Right atrium auricular region (tissue), 2 donors: ENCODE measurements at regions not wholly inside any gene's neighbourhood (a gene's known extent, or its start where the extent isn't known, plus 50 kb on each side); places are given as distances from the start of the nearest gene placed in this dataset.
"Not testable (repeated sequence)": the region's sequence is repeated elsewhere in the genome, so short reads cannot be mapped to it uniquely, and the experiment has no call there.

Experiments
- DNase-seq: peaks from one replicate; pipeline ENCODE4 v3.0.0-alpha.2; 2019; ENCODE audit warnings: low spot score
- H3K27ac ChIP-seq, 2 donors: fragments of 200-600 bp; sonication (generic); 1 replicate in 1 of 2; 2 replicates in 1 of 2; pipeline ENCODE4 v1.5.1; 2016 to 2019
- H3K27me3 ChIP-seq, 2 donors: fragments of 200-600 bp; sonication (generic); one replicate each; pipeline versions ENCODE4 v1.5.1 to v1.6.0; 2017 to 2019
- H3K36me3 ChIP-seq: fragments of 200-600 bp; sonication (generic); one replicate; pipeline ENCODE4 v1.5.1; 2016
- H3K4me1 ChIP-seq, 2 donors: fragments of 200-600 bp; sonication (generic); one replicate each; pipeline versions ENCODE4 v1.5.1 to v1.6.0; 2017 to 2019
- H3K4me3 ChIP-seq, 2 donors: fragments of 200-600 bp; sonication (generic); 1 replicate in 1 of 2; 2 replicates in 1 of 2; pipeline ENCODE4 v1.5.1; 2017 to 2019; ENCODE audit warnings: mild to moderate bottlenecking in 1 of 2, moderate library complexity in 1 of 2
- H3K9me3 ChIP-seq, 2 donors: fragments of 200-600 bp; sonication (generic); one replicate each; pipeline ENCODE4 v1.5.1; 2019
- TF ChIP-seq, protein P1 (sequence below), 2 donors: fragments of 200-600 bp; sonication (generic); IDR thresholded peaks; one replicate each; pipeline ENCODE4 v1.5.1; 2019; ENCODE audit warnings: antibody characterized with exemption in 2 of 2

DNA sequence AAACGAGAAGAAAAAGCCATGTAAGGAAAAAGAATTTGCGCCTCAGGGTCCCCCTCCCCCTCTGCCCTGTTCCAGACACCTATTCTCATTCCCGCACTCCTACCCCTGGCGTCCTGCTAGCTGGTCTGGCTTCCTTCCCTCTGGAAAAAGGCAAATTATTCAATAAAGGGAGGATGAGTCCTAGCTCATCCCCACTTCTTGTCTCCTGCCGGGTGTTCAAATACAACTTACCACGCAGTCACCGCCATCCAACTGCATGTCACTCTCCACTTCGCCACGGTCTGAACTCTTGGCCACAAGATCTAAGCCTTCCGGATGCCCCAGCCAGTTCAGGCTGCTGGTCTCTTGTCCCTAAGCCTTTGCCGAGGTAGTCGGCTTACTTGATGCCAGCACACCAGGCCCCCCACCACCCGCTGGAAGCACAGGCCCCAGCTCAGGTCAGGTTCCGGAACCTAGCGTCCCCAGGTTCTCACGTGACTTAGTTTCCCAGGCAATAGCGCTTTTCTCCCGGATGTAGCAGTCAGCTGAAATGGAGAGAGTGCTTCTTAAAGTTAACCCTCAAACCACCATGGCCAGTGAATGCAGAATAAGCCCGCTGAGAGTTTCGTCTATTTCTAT is 209.6 kb upstream of the SPIN4 start:
- Histone ChIP-seq H3K9me3 (no peaks in the 10 kb centered on the region), H3K27me3 (no peaks in the 10 kb centered on the region), H3K4me3 (peak overlapping the region; percentile 56 to 61), H3K4me1 (no peaks in the 10 kb centered on the region), H3K36me3 (no peaks in the 10 kb centered on the region), H3K27ac (peak overlapping the region; percentile 77 to 78)
- TF ChIP-seq, protein P1, sequence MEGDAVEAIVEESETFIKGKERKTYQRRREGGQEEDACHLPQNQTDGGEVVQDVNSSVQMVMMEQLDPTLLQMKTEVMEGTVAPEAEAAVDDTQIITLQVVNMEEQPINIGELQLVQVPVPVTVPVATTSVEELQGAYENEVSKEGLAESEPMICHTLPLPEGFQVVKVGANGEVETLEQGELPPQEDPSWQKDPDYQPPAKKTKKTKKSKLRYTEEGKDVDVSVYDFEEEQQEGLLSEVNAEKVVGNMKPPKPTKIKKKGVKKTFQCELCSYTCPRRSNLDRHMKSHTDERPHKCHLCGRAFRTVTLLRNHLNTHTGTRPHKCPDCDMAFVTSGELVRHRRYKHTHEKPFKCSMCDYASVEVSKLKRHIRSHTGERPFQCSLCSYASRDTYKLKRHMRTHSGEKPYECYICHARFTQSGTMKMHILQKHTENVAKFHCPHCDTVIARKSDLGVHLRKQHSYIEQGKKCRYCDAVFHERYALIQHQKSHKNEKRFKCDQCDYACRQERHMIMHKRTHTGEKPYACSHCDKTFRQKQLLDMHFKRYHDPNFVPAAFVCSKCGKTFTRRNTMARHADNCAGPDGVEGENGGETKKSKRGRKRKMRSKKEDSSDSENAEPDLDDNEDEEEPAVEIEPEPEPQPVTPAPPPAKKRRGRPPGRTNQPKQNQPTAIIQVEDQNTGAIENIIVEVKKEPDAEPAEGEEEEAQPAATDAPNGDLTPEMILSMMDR (IDR thresholded peaks at IDR 0.05) = no peak
- peak; percentile 66 for DNase-seq

DNA sequence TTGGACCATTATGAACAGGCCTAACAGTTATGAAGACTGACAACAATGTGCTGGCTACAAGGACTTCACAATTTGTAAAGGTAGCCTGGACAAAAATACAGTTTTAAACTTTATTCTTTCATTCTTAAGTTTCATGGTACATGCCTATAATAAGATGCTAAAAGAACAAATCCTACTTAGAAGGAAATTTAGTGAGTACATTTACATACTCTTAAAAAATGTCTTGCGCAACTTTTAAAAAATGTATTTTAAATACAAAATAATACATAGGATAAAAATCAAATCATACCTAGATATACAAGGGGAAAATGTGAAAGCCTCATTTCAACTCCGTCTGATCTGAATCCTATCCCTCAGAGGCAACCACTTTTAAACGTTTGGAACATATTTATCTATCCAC is 200.7 kb upstream of the SPIN4 start:
- Histone ChIP-seq H3K36me3 (no peaks in the 10 kb centered on the region), H3K9me3 (peaks cover 0 to 21% of the 10 kb centered on the region in 2 donors)
- TF ChIP-seq, protein P1 (IDR thresholded peaks at IDR 0.05) = no peak

DNA sequence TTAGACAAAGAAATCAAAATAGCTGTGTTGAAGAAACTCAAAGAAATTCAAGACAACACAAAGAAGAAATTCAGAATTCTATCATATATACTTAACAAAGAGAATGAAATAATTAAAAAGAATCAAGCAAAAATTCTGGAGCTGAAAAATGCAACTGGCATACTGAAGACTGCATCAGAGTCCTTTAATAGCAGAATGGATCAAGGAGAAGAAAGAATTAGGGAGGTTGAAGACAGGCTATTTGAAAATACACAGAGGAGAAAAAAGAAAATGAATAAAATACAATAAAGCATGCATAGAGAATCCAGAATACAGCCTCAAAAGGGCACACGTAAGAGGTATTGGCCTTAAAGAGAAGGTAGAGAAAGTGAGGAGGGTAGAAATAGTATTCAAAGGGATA is 179.5 kb upstream of the SPIN4 start:
- Histone ChIP-seq H3K9me3 (peaks cover 0 to 7% of the 10 kb centered on the region in 2 donors), H3K36me3 (no peaks in the 10 kb centered on the region), H3K27ac (no peak overlapping the region), H3K4me1 (no peaks in the 10 kb centered on the region), H3K4me3 (no peak overlapping the region), H3K27me3 (no peaks in the 10 kb centered on the region)
- TF ChIP-seq, protein P1 (IDR thresholded peaks at IDR 0.05) = no peak
- DNase-seq = no peak

More for the DNA sequence above, 200.7 kb upstream of the SPIN4 start:
- Histone ChIP-seq H3K4me1 (no peaks in the 10 kb centered on the region), H3K4me3 (no peak overlapping the region), H3K27me3 (no peaks in the 10 kb centered on the region), H3K27ac (no peak overlapping the region)
- no peak for DNase-seq

DNA sequence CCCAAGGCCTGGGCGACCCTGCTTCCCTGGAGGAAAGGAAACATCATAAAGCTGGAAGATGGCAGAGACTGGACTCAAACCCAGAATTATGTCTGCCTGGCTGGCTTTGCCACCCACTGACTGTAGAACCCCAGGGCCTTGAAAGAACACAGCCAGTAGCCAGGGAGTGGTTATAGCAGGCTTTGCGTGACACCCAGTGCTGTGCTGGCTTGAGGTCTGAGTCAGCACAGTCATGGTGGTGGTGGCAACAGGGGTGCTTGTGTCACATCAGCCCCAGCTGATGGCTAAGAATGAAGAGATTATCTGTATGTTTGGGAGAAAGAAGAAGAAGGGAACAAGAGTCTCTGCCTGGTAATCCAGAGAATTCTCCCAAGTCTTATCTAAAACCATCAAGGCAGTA is 178.8 kb upstream of the SPIN4 start:
- no peak overlapping the region for H3K4me3 ChIP-seq
- DNase-seq = no peak
- no peaks in the 10 kb centered on the region for H3K36me3 ChIP-seq
- H3K27ac ChIP-seq = no peak overlapping the region
- no peaks in the 10 kb centered on the region for H3K27me3 ChIP-seq
- peaks cover 0 to 7% of the 10 kb centered on the region in 2 donors for H3K9me3 ChIP-seq
- no peaks in the 10 kb centered on the region for H3K4me1 ChIP-seq
- TF ChIP-seq, protein P1 (IDR thresholded peaks at IDR 0.05) = no peak

DNA sequence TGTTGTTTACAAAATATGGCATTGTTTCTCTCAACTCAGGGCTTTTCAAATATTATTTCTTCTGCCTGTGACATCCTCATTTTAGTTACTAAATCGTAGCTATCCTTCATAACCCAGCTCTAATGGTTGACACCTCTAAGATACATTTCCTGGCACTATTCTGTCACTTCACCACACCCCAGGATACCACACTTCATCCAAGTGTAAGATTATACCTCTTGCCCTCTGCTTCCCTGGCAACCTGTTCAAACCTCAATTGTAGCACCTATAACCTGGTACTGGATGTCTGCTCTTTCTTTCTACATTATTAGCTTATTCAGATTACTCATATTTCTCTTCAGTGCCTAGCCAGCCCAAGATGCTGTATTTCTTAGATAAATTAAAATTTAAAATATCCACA is 175.7 kb upstream of the SPIN4 start:
- TF ChIP-seq, protein P1 (IDR thresholded peaks at IDR 0.05) = no peak

DNA sequence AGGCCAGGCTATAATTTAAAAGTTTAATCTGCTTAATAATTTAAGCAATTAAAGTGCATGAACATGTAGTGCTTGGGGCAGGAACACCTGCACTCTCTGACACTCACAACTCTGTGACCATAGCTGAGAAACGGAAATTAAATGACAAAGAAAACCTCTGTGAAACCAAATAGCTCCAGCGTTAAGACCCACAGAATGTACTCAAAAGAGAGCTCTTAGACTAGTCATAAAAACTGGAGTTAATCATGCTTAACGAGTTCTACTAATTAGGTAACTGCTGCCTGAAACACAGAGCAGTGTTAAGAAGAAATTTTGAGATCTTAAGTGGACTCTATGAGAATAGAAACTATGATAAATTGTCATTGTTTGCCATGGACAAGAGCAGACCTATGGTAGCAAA is 174.4 kb upstream of the SPIN4 start:
- H3K4me3 ChIP-seq = no peak overlapping the region
- TF ChIP-seq, protein P1 (IDR thresholded peaks at IDR 0.05) = no peak
- H3K27ac ChIP-seq = no peak overlapping the region
- H3K9me3 ChIP-seq = peaks cover 0 to 1% of the 10 kb centered on the region in 2 donors
- H3K36me3 ChIP-seq = no peaks in the 10 kb centered on the region
- no peaks in the 10 kb centered on the region for H3K27me3 ChIP-seq
- no peak for DNase-seq
- H3K4me1 ChIP-seq = no peaks in the 10 kb centered on the region

More for the DNA sequence above, 175.7 kb upstream of the SPIN4 start:
- DNase-seq = no peak
- H3K4me1 ChIP-seq = no peaks in the 10 kb centered on the region
- H3K9me3 ChIP-seq = peaks cover 0 to 7% of the 10 kb centered on the region in 2 donors
- H3K4me3 ChIP-seq = no peak overlapping the region
- H3K27me3 ChIP-seq = no peaks in the 10 kb centered on the region
- H3K27ac ChIP-seq = no peak overlapping the region
- no peaks in the 10 kb centered on the region for H3K36me3 ChIP-seq

DNA sequence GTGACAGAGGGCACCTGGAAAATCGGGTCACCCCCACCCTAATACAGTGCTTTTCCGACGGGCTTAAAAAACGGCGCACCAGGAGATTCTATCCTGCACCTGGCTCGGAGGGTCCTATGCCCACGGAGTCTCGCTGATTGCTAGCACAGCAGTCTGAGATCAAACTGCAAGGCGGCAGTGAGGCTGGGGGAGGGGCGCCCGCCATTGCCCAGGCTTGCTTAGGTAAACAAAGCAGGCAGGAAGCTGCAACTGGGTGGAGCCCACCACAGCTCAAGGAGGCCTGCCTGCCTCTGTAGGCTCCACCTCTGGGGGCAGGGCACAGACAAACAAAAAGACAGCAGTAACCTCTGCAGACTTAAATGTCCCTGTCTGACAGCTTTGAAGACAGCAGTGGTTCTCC is 168.2 kb upstream of the SPIN4 start:
- H3K4me1 ChIP-seq, DNase-seq, H3K27me3 ChIP-seq, H3K4me3 ChIP-seq, H3K27ac ChIP-seq, H3K9me3 ChIP-seq, H3K36me3 ChIP-seq: not testable (repeated sequence)
